GM19455 (cell line): ENCODE measurements at regions not wholly inside any gene's neighbourhood (a gene's known extent, or its start where the extent isn't known, plus 50 kb on each side); places are given as distances from the start of the nearest gene placed in this dataset.

ENCODE experiments used
- ATAC-seq: cut with Tn5 transposase; IDR thresholded peaks from one replicate; pipeline ENCODE4 v1.9.1; 2021; ENCODE audit not compliant: unreplicated experiment

DNA sequence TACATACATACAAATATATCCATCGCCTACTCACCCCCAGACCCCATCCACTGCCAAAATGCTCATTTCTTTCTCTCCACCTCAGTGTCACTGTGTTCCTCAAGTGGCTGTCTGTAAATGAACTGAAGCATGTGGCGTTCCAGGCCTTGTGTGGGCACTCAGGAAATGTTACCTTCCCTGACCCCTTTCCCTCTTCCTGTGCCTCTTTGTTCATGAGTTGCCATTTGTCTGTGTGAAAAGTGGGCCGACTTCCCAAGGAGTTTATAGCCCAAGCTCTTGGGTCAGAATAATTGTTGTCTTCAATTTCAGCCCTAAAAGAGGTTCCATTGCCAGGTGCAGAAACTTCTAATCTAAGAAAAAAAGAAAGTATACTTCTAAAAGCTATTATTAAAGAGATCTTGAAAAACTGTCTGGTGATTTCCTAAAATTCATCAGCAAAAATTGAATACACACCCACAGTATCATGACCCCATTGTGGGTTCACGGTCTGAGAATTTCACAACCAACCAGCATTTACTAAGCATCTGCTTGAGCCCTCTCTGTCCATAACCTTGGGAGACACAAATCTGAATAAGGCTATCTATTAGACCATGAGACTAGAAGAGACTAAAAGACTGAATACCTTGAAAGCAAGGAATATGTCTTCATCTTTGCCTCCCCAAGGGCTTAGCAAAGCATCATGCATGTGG is 201.4 kb upstream of the EEA1 start:
- no peak for ATAC-seq

DNA sequence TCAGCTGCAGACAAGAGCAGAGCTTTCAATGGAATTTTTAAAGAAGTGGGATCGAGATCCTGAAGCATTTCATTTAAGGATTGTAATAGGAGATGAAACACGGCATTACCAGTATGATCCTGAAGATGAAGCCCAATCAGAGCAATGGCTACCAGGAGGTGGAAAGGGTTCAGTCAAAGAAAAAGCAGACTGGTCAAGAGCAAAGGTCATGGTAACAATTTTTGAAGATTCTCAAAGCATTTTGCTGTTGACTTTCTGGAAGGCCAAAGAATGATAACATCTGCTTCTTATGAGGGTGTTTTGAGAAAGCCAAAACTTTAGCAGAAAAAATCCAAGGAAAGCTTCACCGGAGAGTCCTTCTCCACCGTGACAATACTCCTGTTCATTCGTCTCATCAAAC is 204.3 kb upstream of the EEA1 start:
- no peak for ATAC-seq

DNA sequence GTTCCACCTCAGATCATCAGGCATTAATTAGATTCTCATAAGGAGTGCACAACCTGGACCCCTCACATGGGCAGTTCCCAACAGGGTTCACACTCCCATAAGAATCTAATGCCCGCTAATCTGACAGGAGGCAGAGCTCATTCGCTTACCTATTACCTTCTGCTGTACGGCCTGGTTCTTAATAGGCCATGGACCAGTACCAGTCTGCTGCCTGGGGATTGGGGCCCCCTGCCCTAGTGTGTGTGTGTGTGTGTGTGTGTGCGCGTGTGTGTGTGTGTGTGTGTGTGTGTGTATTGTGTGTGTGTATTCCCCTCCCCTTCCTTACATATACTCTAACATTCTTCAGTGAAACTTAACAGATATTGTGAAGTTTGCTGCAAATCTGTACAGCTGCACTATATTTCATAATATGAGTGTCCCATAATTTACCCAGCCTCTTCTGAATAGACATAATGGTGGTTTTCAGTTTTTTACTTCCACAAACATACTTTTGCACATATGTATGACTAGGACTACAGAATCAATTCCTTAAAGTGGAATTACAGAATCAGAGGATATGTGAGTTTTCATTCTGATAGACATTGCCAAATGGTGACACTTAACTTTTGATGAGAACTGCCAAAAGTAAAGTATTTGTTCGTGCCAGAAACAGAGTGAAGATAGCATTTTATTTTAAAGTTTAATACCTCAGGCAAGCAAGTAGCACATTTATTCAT is 205.2 kb upstream of the EEA1 start:
- ATAC-seq, result no peak

DNA sequence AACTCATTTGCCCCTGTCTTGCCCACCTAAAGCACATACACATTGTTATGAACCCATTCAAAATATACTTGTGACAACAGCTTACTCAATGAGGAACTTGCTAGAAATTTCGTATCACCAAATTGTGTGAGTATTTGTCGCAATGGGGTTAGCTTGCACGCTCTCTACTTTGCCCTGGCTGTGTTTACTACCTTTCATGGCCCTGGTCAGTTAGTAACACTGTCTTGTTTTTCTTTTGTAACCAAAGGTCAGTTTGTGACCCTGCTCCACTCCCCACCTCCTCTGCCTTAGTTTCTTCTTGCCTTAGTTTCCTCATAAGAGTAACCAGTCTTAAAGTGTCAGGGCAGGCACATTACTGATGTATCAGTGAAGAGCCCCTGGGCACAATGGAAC is 205.8 kb upstream of the EEA1 start:
- ATAC-seq, result no peak

DNA sequence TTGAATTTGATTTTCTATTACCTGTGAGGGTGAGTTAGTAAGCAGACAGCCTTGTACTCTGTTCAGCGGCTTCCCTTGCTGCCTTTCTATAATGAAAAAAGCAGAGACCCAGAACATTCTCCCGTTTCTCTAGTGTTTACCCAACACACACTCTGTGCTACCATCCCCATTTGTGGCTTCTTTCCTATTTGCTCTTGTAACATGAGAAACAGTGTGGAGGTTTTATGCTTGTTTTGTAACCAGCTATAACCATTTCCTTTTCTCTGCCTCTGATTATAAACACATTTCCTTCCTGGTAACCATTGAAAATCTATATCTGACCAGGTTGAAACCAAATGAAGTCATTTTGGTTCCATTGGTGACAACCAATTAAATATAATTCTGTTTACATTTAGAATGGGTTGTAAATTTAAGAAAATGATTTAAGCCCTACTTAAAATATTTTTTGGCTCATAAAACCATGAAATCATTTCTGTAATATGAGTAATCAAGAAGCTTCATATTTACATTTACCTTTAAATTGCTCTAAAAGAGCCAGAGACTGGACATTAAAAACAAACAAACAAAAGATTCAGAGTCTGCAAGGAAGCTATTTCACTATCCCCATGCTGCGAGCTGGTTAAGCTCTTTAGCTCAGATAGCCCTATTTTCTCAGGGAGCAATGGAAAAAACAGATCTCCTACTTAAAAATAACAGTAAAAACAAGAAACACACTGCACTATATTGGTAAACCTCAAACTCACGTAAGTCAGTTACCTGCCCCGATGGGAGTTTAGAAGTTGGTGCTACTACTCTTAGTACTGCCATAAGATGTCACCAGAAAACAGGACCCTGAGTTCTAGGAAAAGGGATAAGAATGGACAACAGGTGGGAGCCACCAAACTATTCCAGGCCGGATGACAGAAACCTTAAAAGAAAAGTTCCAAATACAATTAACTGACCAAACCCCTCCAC is 206.5 kb upstream of the EEA1 start:
- no peak for ATAC-seq

DNA sequence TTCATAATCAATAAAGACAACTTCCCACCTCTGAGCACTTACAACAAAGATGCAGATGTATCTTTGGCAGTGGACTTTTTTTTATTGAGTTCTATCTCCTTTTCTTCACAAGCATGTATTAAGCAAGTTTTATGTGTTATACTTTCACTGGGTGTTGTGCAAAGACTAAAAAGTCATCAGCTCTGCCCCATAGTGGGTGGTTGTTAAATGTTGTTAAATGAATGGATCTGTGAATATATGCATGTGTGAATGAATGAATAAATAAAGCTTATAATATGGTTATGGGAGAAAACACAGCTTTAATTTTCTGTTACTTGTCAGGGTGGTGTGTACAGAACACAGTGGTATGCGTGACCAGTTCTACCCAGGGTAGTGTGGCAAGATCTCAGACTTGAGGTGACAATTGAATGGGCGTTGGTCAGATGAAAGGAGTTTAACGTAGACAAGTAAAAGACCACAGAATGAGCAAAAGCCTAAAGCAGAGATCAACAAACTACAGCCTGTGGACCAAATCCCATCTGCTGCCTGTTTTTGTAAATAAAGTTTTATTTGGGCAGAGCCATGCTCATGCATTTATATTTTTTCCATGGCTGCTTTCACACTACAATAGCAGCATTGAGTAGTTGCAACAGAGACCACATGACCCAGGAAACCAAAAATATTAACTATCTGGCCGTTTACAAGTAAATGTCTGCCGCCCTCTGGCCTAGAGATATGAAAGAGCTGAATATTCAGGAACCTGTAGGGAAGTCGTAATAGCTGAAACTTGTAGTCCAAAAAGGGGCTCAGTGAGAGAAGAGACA is 207.4 kb upstream of the EEA1 start:
- ATAC-seq, result no peak

DNA sequence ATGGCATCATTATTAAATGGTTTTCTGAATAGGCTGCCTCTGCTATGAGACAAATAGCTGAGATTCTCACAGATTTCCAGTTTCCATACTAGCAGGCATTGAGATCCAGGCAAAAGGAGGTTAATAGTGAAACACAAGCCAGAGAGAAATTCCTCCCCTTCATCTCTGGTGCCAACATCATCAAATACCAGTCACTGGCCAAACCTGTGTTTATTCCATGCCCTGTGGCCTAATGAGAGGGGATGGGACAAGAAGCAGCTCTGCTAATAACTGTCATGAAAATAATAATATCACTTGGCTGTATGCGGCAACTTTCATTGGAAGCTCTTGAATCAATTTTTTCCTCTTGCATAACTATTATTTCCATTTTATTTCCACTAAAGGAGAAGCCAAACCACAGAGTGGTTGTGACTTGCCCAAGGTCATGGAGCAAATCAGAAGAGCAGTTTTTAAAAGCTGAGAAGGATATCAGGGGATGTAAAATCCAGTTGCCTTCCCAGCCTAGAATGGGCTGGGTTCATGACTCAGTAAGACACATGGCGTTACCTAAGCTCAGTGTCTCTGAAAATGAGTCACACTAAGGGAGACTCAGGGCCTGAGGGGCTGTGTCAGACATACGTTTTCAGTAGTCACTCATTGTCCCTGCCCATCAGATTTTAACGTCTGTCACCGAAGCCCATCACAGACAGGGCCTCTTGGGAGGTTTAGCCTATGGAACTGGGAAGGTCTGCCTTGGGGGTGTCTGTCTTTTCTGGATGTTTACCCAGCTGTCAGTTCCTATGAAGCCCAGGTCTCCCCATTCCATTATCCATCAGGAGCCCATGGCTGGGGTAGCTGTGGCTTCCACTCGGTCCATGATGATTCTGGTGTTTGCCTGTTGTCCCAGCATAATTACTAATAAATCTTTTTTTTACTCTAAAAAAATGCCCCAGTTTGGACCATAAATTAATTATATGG is 208.8 kb upstream of the EEA1 start:
- ATAC-seq, result no peak

DNA sequence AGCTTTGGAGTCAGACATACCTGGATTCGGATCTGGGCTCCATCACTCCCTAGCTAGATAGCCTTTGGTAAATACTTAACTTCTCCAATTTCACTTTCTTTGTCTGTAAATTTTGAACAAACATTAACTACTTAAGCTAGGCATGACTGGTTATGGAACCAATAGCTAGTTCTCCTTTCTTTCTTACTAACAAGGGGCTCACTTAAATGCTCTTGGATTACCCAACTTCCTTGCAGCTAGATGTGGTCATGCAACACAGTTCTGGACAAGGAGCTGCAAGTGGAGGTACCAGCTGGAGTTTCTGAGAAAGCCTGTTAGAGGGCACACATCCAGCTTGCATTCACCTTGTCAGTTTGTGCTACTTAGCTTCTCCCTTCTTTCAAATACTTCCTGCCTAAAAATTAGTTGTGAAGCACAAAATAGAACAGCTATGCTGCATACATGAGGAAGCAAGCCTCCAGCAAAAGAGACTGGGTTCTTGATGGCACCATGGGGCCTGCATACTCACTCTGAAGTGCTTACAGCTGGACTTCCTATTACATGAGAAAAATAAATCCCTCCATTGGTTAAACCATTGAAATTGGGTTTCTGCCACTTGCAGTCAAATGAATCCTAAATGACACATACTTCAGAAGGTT is 210.1 kb upstream of the EEA1 start:
- peak; percentile 38 for ATAC-seq

DNA sequence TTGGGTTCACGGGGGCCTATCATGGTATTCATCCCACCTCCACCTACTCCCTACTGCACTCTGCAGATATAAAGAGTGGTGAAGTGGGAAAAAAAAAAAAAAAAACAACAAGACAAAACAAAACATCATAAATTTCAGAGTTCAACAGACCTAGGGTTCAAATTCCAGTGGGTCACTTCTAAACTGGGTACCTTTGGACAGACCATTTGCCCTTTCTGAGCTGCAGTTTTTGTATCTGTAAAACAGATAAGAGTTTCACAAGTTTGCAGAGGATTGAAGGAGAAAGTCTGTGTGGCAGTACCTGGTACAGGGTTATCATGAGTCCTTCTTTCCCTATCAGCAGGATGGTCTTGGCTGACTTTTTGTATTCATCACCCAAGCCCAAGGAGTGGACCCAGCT is 211.2 kb upstream of the EEA1 start:
- ATAC-seq, result no peak

DNA sequence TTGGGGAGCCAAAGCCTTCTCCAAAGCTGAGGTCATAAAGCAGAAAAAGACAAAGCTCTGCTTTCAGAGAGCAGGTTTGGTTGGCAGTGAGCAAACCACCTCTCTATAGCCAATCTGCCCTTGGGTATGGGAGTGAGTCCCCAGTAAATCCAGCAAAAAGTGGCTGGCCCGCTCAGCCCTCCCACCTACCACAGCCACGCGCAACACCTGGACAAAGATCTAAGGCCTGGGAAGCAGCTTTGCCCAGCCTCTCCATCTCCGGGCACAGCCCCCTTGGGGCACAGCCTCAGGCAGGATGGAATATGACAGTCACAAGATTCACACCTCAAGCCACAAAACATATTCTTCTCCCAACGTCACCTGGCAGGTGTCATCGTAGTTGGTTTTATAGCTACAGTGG is 211.7 kb upstream of the EEA1 start:
- no peak for ATAC-seq

DNA sequence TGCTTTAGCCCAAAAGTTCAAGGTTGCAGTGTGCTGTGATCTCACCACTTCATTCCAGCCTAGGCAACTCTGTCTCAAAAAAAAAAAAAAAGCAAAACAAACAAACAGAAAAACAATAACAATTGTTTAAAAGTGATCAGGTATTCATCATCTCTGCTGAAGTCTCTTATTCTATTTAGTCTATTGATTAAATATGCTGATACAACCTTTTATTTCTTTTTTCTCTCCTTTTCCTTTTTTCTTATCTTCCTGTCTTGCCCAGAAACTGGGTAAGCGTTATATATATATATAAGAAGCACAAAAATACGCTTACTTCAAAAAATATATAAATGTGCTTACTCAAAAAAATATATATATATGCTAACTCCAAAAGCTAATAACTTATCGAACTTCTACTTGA is 213.8 kb upstream of the EEA1 start:
- ATAC-seq, result no peak

DNA sequence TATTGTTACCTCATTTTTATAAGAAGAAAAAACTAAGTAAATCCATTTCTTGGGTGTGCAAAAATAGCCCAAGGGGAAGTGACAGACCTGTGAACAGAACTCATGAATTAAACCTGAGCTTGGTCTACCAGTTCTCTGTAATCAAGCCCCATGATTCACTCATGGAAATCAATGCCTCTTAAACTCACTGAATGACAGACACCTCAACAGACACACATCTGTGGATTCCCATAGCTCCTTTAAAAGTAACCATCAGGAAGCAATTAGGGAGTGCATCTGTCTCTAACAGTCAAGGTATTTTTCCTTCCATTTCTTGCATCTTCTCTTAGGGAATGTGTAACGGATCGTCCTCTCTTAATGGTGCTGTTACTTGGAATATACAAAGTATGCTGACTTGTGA is 215.0 kb upstream of the EEA1 start:
- ATAC-seq, result no peak

DNA sequence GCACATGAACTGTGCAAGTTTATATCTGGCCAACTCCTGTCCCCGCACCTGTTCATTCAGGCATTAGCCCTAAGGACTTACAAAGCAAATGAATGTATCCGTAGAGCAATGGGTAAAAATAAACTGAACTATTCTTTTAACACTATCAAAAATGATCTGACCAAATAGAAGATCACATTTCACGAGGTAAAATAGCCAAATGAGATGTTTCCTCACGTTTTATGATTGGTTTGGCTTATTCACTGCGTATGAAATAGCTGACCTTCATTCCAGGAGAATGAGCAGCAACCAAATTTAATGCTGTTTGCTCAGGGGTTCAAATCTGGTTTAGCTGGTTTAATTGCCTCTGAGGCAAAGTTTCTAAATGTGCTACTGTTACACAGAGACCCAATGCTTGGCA is 216.0 kb upstream of the EEA1 start:
- no peak for ATAC-seq

DNA sequence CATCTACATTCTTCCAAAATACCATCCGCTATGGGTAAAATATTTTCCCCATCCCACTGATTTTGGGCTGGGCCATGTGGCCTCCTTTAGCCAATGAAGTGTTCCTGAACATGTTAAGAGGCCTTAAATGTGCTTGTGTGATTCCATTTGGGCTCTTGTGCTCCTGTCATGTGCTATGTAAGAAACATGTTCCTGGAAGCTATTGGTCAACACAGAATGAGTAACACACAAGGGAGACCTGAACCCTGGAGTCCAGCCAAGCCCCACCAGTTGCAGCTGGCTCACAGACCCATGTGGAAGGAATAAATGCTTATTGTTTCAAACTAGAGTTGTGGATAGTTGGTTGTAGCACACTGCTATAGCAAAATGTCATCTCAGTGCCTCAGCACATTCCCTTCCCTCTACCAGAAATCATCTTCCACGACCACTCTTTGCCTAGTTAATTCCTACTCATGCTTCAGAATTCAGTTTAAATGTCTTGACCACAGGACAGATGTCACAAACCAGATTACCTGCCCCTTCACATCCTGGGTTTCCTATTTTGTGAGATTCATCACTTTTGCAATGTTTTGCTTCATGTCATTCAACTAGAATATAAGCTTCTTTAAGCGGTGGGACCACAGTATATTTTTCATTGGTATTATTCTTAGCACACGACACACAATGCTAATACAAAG is 217.3 kb upstream of the EEA1 start:
- no peak for ATAC-seq

DNA sequence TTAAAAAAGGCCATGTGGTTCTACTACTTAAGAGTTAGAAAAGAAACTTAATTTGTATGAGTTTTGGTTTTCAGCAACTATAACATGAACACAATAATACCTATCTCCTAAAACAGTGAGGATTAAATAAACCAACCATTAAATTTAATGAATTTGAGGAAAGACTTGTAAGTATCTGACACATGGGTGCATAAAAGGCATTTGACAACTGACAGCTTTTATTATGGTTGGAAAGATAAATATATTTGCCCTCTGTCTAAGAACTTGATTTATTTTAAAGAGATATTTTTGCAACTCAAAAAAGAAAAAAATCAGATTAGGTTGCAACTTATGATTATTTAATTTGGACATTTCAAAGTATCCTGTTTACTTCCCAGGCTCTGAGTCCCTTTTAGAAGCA is 217.9 kb upstream of the EEA1 start:
- no peak for ATAC-seq

DNA sequence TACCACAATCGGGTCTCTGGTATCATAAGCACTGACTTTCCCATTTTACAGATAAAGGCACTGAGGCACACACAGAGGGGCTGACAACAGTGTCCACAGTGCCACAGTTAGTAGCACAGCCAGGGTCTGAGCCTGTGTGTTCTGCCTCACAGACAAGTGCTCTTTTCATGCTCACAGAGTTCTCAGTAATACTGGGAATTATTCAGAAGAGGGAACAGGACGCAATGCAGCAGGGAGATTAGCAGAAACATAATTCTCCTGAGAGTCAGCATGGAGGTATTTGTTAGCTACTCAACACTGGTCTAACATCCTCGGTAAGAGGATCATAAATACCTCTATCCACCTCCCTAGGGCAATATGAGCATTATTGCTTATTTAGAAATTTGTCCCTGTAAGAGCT is 219.3 kb upstream of the EEA1 start:
- no peak for ATAC-seq

DNA sequence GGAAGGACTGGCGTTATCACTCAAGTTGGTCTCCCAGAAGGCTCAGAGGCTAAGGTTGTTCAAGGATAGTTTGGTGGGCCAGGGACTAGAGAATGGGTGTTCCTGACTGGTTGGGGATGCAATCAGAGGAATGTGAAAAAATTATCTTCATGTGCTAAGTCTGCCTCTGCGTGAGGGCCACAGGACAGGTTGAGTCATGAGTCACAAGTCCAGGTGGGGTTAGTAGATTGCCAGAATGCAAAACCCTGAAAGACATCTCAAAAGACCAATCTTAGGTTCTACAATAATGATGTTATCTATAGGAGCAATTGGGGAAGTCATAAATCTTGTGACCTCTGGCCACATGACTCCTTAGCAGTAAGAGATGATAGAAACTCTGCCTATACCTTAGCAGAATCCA is 220.1 kb upstream of the EEA1 start:
- ATAC-seq, result no peak

DNA sequence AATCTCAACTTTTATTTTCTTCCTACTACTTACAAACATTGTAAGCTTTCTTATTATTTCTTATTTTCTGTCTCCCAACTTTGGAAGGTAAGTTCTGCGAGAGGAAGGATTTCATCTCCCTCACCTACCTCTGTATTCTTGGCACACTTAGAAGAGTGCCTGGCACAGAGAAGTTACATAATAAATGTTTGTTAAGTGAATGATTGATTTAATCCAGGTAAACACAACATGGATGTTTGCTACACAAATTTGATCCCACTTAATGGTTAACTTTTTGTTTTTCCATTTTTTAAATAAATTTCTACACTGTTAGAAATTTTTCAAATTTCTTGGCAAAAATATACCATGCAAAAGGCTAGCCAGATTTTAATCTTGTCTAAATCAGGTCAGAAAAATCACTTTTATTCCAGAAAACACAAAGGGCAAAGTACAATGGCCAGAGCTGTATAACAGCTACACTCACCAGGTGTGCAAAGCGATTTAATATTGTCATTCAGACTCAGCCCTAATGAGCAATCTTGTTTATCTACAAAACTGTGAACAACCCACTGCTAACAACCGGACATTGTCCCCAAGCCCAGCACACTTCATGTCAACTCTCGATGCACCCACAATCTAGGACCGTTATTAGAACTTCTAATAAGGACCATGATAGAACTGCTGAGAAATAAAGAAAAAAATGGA is 222.1 kb upstream of the EEA1 start:
- ATAC-seq, result no peak
